Right lobe of liver (tissue), 6 donors: ENCODE measurements at regions not wholly inside any gene's neighbourhood (a gene's known extent, or its start where the extent isn't known, plus 50 kb on each side); places are given as distances from the start of the nearest gene placed in this dataset.

Experiments used
- ATAC-seq, 4 donors: fragments of 200-7000 bp; cut with Tn5 transposase; one replicate each; pipeline ENCODE4 v1.9.1; 2020; ENCODE audit warnings: mild to moderate bottlenecking in 4 of 4, moderate library complexity in 4 of 4
- DNase-seq, 3 donors: peaks; one replicate each; pipeline ENCODE4 v3.0.0-alpha.2; 2020
- H3K27ac ChIP-seq, 3 donors: fragments of 200-600 bp; one replicate each; pipeline ENCODE4 v1.8.0; 2022
- H3K27me3 ChIP-seq, 2 donors: fragments of 200-600 bp; one replicate each; pipeline ENCODE4 v1.8.0; 2022
- H3K36me3 ChIP-seq, 4 donors: fragments of 200-600 bp; sonication (generic) in 1 of 4; one replicate each; pipeline versions ENCODE4 v1.5.1 to v1.8.0; 2017 to 2022; ENCODE audit warnings: control low read depth in 1 of 4
- H3K4me1 ChIP-seq, 4 donors: fragments of 200-600 bp; sonication (generic) in 1 of 4; one replicate each; pipeline versions ENCODE4 v1.5.1 to v1.8.0; 2017 to 2022; ENCODE audit warnings: control low read depth in 1 of 4
- H3K4me3 ChIP-seq, 3 donors: fragments of 200-600 bp; one replicate each; pipeline ENCODE4 v1.8.0; 2022
- H3K9me3 ChIP-seq, 4 donors: fragments of 200-600 bp; sonication (generic) in 1 of 4; one replicate each; pipeline versions ENCODE4 v1.5.1 to v1.8.0; 2017 to 2022; ENCODE audit warnings: control low read depth in 1 of 4
- POLR2A ChIP-seq: fragments of 450-650 bp; IDR thresholded peaks from one replicate; pipeline ENCODE4 v1.6.1; 2017; ENCODE audit warnings: antibody characterized with exemption, mild to moderate bottlenecking
- WGBS: methylation state at CpG from one replicate; pipeline ENCODE4 v1.1.6; 2018; ENCODE audit warnings: low coverage, low lambda C conversion rate; ENCODE audit not compliant: insufficient coverage; ENCODE audit errors: missing lambda C conversion rate; 5-methylcytosine and 5-hydroxymethylcytosine counted together
- intact Hi-C, 2 donors: fragments of 100-400 bp; cut with DNase I; formaldehyde crosslinking; loops; one replicate each; pipeline versions ENCODE4 v1.11.2 to v1.14.1; 2022
- TF ChIP-seq, protein P1 (sequence below), 4 donors: fragments of 200-600 bp in 3 of 4; fragments of 450-650 bp in 1 of 4; IDR thresholded peaks; one replicate each; pipeline versions ENCODE4 v1.5.1 to v1.8.0; 2016 to 2022; ENCODE audit warnings: antibody characterized with exemption in 4 of 4, mild to moderate bottlenecking in 2 of 4
- donor health status: DM: no; HTN: yes; CAD: no.
- donor health status: DM: no; HTN: no; CAD: no.
- donor health status: DM: no; HTN: no; CAD: no.
- donor health status: DM: no; HTN: yes; CAD: no.
- donor health status: DM: no; HTN: yes; CAD: no.

DNA sequence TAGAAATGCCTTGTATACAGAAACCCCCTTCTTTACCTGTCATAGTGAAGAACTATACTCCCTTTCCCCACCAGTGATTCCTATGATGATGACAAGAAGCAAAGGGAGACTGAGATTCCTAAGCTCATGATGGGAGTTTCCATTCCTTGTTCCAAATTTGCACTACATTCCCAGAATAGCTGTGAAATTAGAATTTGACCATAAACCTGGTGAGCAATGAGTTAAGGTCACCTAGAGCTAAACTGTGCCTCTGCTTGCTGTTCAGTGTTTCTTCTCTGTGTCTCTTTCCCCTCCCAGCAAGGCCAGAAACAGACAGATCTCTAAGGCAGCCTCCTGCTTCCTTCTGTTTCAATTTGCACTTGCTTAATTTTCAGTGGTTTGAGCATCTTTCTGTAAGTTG is 332.1 kb downstream of the PIK3R1 start:
- Histone ChIP-seq H3K27ac (no peak overlapping the region), H3K9me3 (no peaks in the 10 kb centered on the region), H3K36me3 (no peaks in the 10 kb centered on the region), H3K4me1 (no peaks in the 10 kb centered on the region), H3K27me3 (no peaks in the 10 kb centered on the region), H3K4me3 (no peak overlapping the region)
- ATAC-seq (no peak), DNase-seq (no peak)
- intact Hi-C loops = loop anchor here in 1 of 2 donors (10.0 kb wide), 1 partner anchor 63 kb away; no protein-coding TSS in a partner anchor
- TF ChIP-seq, protein P1, sequence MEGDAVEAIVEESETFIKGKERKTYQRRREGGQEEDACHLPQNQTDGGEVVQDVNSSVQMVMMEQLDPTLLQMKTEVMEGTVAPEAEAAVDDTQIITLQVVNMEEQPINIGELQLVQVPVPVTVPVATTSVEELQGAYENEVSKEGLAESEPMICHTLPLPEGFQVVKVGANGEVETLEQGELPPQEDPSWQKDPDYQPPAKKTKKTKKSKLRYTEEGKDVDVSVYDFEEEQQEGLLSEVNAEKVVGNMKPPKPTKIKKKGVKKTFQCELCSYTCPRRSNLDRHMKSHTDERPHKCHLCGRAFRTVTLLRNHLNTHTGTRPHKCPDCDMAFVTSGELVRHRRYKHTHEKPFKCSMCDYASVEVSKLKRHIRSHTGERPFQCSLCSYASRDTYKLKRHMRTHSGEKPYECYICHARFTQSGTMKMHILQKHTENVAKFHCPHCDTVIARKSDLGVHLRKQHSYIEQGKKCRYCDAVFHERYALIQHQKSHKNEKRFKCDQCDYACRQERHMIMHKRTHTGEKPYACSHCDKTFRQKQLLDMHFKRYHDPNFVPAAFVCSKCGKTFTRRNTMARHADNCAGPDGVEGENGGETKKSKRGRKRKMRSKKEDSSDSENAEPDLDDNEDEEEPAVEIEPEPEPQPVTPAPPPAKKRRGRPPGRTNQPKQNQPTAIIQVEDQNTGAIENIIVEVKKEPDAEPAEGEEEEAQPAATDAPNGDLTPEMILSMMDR (IDR thresholded peaks at IDR 0.05) = no peak
- no peak for TF ChIP-seq POLR2A

DNA sequence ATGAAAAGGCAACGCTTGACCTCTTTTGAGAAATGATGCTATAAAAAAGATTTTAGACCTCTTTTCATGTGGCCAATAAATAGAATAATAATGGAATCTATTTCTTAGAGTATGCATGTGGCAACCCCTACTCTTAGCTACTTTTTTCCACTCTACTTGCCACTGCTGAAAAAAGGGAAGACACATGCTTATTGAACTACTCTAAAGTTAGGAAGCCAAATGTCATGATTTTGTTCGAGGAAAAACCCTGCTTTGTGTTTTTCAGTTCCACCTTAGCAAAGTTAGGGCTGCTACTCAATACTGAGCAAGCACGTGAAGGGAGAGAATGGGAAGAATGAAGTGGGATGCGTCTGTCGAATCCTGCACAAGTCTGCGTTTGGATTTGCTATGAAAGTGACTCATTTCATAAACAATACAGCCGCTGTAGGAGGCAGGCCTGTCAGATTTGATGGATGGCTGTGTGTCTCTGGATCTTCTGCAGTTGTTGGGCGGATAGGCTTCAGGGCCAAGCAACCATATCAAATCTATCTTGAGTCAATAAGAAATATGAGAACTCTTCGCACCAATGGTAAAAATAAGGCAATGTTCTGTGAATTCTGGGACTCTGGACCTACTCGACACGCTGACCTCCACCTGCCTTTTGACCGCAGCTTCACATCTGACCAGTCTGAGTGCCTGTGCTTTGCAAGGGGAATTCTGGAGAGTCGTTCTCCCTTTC is 333.6 kb downstream of the PIK3R1 start:
- DNase-seq (no peak), ATAC-seq (no peak)
- WGBS = 86% methylated on average over 13 of the region's 13 CpGs
- H3K27ac ChIP-seq = no peak overlapping the region
- no peaks in the 10 kb centered on the region for H3K9me3 ChIP-seq
- intact Hi-C loops = loop anchor here in 1 of 2 donors (10.0 kb wide), 1 partner anchor 64 kb away; no protein-coding TSS in a partner anchor
- H3K4me3 ChIP-seq = no peak overlapping the region
- no peaks in the 10 kb centered on the region for H3K4me1 ChIP-seq
- no peaks in the 10 kb centered on the region for H3K27me3 ChIP-seq
- no peak for TF ChIP-seq POLR2A
- TF ChIP-seq, protein P1 (IDR thresholded peaks at IDR 0.05) = no peak
- no peaks in the 10 kb centered on the region for H3K36me3 ChIP-seq

DNA sequence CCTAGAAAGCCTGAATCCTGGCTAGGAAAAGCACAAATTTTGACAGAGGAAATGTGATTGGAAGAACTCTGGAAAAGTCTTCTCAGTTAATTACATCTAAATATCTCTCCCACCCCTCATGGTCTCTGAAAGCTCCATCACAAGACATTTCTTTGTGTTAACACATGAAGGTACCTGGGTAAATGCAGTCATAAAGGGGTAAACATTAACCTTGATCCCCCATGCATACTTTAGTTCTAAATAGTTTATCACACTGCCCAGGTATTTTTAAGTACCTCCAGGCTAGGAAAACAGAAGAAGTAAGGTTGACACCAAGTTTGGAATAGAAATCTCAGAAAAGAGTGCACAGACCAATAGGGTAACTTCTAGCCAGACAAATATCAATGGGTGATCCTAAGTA is 334.5 kb downstream of the PIK3R1 start:
- H3K4me1 ChIP-seq = peaks cover 0 to 7% (median 0%) of the 10 kb centered on the region in 4 donors
- TF ChIP-seq POLR2A = no peak
- TF ChIP-seq, protein P1 (IDR thresholded peaks at IDR 0.05) = no peak
- H3K27ac ChIP-seq = no peak overlapping the region
- DNase-seq = no peak
- no peak overlapping the region for H3K4me3 ChIP-seq
- no peaks in the 10 kb centered on the region for H3K9me3 ChIP-seq
- H3K36me3 ChIP-seq = no peaks in the 10 kb centered on the region
- no peak for ATAC-seq
- intact Hi-C loops = no loop called here
- no peaks in the 10 kb centered on the region for H3K27me3 ChIP-seq

DNA sequence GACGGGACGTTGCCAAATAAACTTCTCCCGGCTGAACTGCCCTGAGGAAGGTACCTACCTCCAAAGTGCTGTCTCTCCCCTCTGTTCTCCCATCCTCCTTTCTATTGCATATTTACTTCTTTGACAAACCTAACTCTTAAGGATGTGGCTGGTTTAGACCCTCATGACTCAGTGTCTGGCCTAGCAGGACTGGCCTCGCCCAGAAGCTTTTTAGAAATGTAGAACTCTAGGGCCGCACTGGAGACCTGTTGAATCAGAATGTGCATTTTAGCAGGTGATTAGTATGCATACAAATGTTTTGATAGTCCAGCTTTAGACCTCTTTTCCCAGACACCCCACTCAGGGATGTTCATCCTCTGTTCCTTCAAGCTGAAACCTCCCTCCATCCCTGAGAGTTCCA is 335.9 kb downstream of the PIK3R1 start:
- H3K36me3 ChIP-seq = no peaks in the 10 kb centered on the region
- DNase-seq = no peak
- no peak overlapping the region for H3K4me3 ChIP-seq
- TF ChIP-seq, protein P1 (IDR thresholded peaks at IDR 0.05) = no peak
- TF ChIP-seq POLR2A = no peak
- ATAC-seq = no peak
- intact Hi-C loops = no loop called here
- H3K4me1 ChIP-seq = peaks cover 0 to 19% (median 0%) of the 10 kb centered on the region in 4 donors
- no peaks in the 10 kb centered on the region for H3K9me3 ChIP-seq
- H3K27me3 ChIP-seq = no peaks in the 10 kb centered on the region
- 74% methylated on average over 5 of the region's 5 CpGs for WGBS
- no peak overlapping the region for H3K27ac ChIP-seq
